Fibroblast of villous mesenchyme (primary cell): ENCODE measurements at regions not wholly inside any gene's neighbourhood (a gene's known extent, or its start where the extent isn't known, plus 50 kb on each side); places are given as distances from the start of the nearest gene placed in this dataset.

Experiments used
- DNase-seq: peaks from one replicate; pipeline ENCODE4 v3.0.0-alpha.2; 2010; ENCODE audit warnings: low read depth
- H3K4me3 ChIP-seq: 2 replicates; pipeline ENCODE4 v1.5.1; 2011; ENCODE audit warnings: low read depth, mild to moderate bottlenecking, low read length
- TF ChIP-seq, protein P1 (sequence below): IDR thresholded peaks from 2 replicates; pipeline ENCODE4 v1.5.1; 2012; ENCODE audit warnings: low read depth, mild to moderate bottlenecking, low read length; ENCODE audit not compliant: insufficient read depth

DNA sequence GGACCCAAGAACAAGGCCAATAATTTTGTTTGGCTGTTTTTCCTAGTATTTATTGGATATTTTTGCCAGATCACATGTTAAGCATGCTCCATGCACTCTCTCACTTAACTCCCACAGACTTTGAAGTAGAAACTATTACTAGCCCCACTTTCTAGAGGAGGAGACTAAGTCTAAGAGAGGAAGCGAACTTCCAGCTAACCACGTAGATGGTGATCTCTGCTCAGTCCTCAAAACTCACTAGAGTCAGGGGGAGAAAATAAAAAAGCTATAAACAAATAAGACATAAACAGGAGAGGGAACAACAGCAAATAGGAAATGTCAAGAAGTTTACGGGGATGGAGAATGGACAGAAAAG, 481.0 kb upstream of the PROK2 start:
- DNase-seq = peak; percentile 43
- TF ChIP-seq, protein P1, sequence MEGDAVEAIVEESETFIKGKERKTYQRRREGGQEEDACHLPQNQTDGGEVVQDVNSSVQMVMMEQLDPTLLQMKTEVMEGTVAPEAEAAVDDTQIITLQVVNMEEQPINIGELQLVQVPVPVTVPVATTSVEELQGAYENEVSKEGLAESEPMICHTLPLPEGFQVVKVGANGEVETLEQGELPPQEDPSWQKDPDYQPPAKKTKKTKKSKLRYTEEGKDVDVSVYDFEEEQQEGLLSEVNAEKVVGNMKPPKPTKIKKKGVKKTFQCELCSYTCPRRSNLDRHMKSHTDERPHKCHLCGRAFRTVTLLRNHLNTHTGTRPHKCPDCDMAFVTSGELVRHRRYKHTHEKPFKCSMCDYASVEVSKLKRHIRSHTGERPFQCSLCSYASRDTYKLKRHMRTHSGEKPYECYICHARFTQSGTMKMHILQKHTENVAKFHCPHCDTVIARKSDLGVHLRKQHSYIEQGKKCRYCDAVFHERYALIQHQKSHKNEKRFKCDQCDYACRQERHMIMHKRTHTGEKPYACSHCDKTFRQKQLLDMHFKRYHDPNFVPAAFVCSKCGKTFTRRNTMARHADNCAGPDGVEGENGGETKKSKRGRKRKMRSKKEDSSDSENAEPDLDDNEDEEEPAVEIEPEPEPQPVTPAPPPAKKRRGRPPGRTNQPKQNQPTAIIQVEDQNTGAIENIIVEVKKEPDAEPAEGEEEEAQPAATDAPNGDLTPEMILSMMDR = no peak
- no peak overlapping the region for H3K4me3 ChIP-seq

DNA sequence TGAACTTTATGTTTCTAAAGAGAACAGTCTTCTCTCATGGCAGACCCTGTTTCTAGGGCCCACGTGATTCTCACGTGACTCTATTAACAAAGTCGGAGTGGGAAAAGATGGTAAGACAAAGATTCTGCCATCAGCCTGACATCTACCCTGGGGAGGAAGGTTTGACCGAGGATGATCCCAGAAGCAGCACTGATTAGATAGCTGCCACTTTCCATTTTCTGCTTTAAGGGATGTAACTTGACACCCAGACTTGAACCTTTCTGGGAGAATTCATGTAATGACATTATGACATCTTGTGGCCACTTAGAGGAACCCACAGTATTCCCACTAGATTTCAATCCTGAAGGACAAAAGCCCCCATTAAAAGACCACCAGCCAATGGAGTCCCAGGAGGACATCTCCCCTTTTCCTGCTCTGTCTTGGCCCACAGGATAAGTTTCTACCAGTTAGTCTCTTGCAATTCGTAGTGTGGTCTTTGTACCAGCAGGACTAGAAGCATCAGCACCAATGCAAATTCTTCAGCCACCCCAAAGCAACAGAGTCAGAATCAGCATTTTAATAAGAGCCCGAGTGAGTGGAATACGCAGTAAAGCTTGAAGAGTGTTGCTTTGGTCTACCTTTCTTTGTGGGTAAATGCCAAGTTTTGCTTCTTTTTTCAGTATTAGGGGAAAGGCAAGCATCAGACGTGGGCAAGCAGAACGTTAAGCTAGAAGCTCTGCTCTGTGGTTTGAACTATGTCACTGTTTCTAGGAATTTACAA, 480.5 kb upstream of the PROK2 start:
- peak; percentile 54 for DNase-seq
- no peak overlapping the region for H3K4me3 ChIP-seq
- TF ChIP-seq, protein P1 = peak; percentile 51

DNA sequence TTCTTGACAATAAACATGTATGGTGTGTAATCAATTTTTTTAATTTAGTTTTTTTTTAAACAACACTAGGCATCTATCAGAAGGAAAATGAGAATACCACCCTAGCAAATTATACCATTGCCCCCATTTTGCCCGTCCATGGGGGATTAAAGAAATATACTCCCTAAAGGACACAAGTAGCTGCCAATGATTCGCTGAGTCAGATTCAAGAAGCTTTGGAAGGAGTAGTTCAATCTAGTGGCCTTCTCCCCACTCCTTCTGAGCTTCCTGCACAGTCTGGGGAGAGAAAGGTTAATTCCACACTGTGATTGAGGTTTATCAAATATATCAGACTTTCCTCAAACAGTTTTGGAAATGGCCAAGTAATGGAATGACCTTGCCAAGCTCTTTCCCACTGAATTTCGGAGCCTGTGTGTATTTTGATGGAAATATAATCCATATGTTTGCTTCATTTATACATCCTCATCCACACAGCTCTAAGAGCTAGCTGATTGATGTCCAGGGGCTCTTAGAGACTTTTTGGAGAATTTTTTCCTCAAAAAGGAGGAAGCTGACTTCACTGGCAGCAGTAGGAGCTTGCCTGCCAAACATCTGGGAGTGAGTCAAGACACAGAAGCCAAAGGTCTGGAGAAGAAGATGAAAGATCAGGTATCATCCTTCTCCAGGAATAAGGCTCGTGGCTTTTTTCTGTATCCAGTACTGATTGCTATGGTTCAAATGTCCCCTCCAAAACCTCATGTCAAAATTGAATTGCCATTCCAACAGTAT, 478.5 kb upstream of the PROK2 start:
- H3K4me3 ChIP-seq = no peak overlapping the region
- TF ChIP-seq, protein P1 = no peak
- DNase-seq = no peak

DNA sequence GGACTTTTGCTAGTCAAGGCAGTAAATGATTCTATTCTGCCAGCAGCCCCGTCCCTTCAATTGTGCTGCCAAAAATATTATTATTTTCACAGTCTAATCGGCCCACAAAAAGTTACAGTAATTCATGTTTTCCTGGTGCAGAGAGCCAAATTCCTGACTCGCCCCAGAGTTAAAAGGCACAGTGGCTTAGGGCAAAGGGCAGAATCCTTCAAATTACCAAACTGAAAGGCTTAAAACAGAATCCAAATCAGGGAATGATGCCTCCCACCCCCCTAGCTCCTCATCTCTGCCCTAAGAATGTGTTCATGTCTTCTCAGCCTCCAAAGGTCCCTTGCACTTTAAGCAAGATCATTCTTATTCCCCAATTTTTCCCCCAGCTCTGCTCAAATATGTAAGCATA, 477.8 kb upstream of the PROK2 start:
- H3K4me3 ChIP-seq = no peak overlapping the region
- TF ChIP-seq, protein P1 = no peak
- no peak for DNase-seq

DNA sequence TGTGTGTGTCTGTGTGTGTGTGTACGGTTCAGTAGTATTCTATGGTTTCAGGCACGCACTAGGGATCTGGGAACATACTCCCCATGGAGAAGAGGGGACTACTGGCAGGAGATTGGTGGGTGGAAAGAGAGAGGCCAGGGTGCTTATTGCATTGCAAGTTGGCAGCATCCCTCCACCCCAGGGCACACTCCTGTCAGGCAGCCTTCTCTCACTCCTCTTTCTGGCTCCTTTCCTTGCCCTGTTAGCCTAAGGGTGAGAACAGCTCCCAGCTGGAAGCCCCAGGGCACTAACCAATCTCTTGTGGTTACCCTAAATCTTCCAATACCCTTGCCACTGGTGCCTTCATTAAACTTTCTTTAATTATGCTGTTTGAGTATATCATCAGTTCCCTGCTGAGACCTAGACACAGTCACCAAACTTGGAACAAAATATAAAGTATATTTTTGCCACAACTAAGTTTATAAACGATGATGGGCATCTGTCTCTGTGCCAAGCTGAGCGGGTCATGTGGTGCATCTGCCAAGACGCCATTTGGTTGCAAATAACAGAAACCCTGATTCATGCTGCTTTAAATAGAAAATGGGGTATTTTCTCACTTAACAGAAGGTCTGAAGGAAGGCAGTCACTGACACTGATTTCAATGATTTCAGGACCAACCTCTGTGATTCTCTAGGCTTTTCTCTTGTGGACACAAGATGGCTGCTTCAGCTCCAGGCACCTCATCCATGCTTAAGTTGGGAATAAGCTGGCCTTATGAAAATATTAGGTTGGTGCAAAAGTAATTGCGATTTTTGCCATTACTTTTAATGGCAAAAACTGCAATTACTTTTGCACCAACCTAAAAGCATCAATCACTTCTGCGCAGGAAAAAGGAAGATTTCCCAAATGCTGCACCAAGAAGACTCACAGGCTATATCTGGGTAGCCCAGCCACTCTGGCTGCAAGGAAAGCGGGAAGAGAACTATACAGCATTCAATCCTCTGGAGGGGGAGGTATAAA, 476.9 kb upstream of the PROK2 start:
- H3K4me3 ChIP-seq = no peak overlapping the region
- DNase-seq = no peak
- TF ChIP-seq, protein P1 = no peak

DNA sequence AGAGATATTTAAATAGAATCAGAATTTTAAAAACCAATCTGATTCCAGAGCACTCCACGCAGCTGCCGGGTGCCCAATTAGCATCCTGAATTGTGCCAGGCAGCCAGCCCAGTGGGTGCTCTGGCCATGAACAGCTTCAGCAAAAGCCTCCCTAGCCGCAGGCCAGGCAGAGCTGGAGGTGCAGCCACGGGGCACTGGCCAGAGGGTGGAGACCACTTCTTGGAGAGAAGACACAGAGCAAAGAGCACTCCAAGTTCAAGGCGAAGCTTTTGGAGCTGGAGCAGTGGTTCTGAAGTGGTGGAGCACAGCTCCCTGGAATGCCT, 475.6 kb upstream of the PROK2 start:
- DNase-seq = no peak
- TF ChIP-seq, protein P1 = no peak
- no peak overlapping the region for H3K4me3 ChIP-seq
